GM12873 (cell line): ENCODE measurements at regions not wholly inside any gene's neighbourhood (a gene's known extent, or its start where the extent isn't known, plus 50 kb on each side); places are given as distances from the start of the nearest gene placed in this dataset.

Source experiments
- CTCF ChIP-seq: IDR thresholded peaks from 2 replicates; pipeline ENCODE4 v1.5.1; 2012; ENCODE audit warnings: low read depth, mild to moderate bottlenecking, moderate library complexity, low read length, control low read depth; ENCODE audit not compliant: insufficient read depth; ENCODE audit errors: missing control alignments

DNA sequence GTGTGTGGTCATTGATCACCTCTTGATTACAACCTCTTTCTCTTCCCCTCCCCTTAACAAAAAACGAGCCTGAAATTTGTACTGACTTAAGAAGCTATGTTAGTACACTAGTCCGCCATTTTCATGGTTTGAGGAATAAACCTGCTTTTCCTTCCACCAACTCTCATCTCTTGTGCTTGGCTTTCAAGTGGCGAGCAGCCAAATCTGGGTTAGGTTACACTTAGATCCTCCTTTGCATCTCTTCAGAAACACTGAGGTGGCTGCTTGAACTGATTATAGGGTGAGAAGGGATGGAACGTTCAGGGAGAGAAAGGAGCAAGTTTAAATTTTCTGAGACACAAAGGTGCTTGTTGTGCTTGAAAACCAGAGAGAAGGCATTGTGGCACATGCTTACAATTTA, 2171.4 kb downstream of the LRRC4C start:
- TF ChIP-seq CTCF, result no peak

GRCh38 chr11:39268176-39268690, 2191.2 kb downstream of the LRRC4C start:
- TF ChIP-seq CTCF, result no peak

- no peak for TF ChIP-seq CTCF
Measured at GRCh38 chr11:39255648-39256047, 2203.8 kb downstream of the LRRC4C start.

GRCh38 chr11:39249566-39250365, 2209.7 kb downstream of the LRRC4C start:
- no peak for TF ChIP-seq CTCF

- TF ChIP-seq CTCF, result no peak
Measured at GRCh38 chr11:39247570-39248137, 2211.8 kb downstream of the LRRC4C start.

DNA sequence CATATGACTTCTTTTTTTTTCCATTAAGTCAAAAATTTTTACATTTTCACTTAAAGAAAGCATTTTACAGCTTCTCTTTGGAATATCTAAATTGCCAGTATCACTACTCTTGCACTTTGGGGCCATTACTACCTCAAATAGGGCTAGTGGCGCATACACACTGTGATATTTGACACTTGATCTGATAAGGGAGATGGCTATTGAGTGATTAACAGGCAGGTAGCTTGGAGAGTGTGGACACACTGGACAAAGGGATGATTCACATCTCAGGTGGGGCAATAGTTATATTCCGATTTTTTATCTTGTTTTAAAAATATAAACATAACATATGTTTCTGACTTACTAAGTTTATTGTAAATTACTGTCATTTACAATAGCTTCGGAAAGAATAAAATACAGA, 2219.9 kb downstream of the LRRC4C start:
- TF ChIP-seq CTCF, result no peak

- TF ChIP-seq CTCF, result no peak
Measured at GRCh38 chr11:39236916-39237315, 2222.5 kb downstream of the LRRC4C start.
